ENCODE measurements at regions not wholly inside any gene's neighbourhood (a gene's known extent, or its start where the extent isn't known, plus 50 kb on each side); places are given as distances from the start of the nearest gene placed in this dataset.

- TF ChIP-seq CTCF (IDR thresholded peaks at IDR 0.05) (no peak), POLR2A (IDR thresholded peaks at IDR 0.05) (no peak)
Measured at GRCh38 chr15:61624950-61625349, 395.8 kb upstream of the RORA start.
